NT2/D1 (cell line): ENCODE measurements at regions not wholly inside any gene's neighbourhood (a gene's known extent, or its start where the extent isn't known, plus 50 kb on each side); places are given as distances from the start of the nearest gene placed in this dataset.

ENCODE experiments used
- DNase-seq: peaks from one replicate; pipeline ENCODE4 v3.0.0-alpha.2; 2011; ENCODE audit warnings: low read depth, low spot score
- H3K27me3 ChIP-seq: 2 replicates; pipeline ENCODE4 v1.6.0; 2011; ENCODE audit warnings: mild to moderate bottlenecking; ENCODE audit not compliant: insufficient read length, insufficient read depth
- H3K36me3 ChIP-seq: 2 replicates; pipeline ENCODE4 v1.6.1; 2011; ENCODE audit warnings: mild to moderate bottlenecking, low read length, mixed read lengths; ENCODE audit not compliant: insufficient read depth, insufficient read length
- H3K4me1 ChIP-seq: 2 replicates; pipeline ENCODE4 v1.5.1; 2011; ENCODE audit not compliant: insufficient read depth, insufficient read length
- H3K4me3 ChIP-seq: 2 replicates; pipeline ENCODE4 v1.5.1; 2011; ENCODE audit warnings: low read depth; ENCODE audit not compliant: insufficient read length
- H3K9ac ChIP-seq: 2 replicates; pipeline ENCODE4 v1.6.0; 2011; ENCODE audit warnings: low read depth; ENCODE audit not compliant: insufficient read length
- H3K9me3 ChIP-seq: 2 replicates; pipeline ENCODE4 v1.5.1; 2011; ENCODE audit warnings: mild to moderate bottlenecking, low read length; ENCODE audit not compliant: insufficient read depth
- SUZ12 ChIP-seq: IDR thresholded peaks from 2 replicates; pipeline ENCODE4 v1.6.1; 2011; ENCODE audit not compliant: insufficient read length, insufficient read depth; ENCODE audit errors: extremely low read depth
- YY1 ChIP-seq: IDR thresholded peaks from 2 replicates; pipeline ENCODE4 v1.6.1; 2011; ENCODE audit not compliant: insufficient read length, insufficient read depth
- ZNF274 ChIP-seq: IDR thresholded peaks from 2 replicates; pipeline ENCODE4 v1.6.1; 2011; ENCODE audit warnings: mild to moderate bottlenecking, low read depth, low read length

DNA sequence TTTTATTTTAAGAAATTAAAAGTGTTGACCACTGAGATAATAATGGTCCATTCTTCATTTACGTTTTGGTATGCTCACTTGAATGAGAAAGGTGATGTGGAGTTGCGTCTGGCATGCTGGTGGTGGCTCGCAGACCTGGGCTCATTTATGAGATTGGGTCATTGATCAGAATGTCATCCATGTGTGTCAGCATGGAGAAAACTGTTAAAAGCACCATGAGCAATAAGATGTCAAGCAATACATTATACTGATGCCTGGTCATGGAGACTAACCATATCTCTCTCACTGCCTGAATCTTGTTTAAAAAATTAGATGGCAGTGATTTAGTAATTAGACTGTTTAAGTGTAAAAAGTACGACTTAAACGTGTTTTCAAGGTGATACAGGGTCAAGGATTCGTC is 503.4 kb upstream of the SEMA6D start:
- no peak for TF ChIP-seq YY1
- Histone ChIP-seq H3K9me3 (no peaks in the 10 kb centered on the region), H3K36me3 (no peaks in the 10 kb centered on the region), H3K4me1 (no peaks in the 10 kb centered on the region), H3K27me3 (no peaks in the 10 kb centered on the region), H3K9ac (no peak overlapping the region), H3K4me3 (no peak overlapping the region)
- no peak for DNase-seq

GRCh38 chr15:47218295-47218694 is 499.0 kb upstream of the SEMA6D start:
- H3K27me3 ChIP-seq: no peaks in the 10 kb centered on the region
- no peaks in the 10 kb centered on the region for H3K9me3 ChIP-seq
- no peaks in the 10 kb centered on the region for H3K36me3 ChIP-seq
- H3K4me1 ChIP-seq: no peaks in the 10 kb centered on the region
- H3K9ac ChIP-seq: no peak overlapping the region
- DNase-seq: no peak
- TF ChIP-seq SUZ12 (no peak), YY1 (no peak), ZNF274 (no peak)
- H3K4me3 ChIP-seq: no peak overlapping the region

DNA sequence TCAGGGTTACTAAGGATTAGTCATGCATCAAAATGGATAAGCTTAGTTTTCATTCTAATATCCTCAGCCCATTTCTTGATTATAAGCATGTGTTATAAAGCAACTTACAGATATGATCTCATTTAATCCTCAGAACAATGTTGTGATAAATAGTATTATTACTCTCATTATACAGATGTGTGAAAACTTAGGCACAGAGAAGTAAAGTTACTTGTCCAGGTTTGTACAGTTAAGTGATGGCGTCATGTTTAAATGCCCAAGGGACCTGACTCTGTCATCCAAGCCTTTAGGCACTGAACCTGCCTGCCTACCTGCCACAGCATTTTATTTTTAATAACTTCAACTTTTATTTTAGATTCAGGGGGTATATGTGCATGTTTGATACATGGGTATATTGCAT is 472.9 kb upstream of the SEMA6D start:
- DNase-seq: no peak
- H3K4me1 ChIP-seq: no peaks in the 10 kb centered on the region
- no peak overlapping the region for H3K4me3 ChIP-seq
- no peak overlapping the region for H3K9ac ChIP-seq
- TF ChIP-seq YY1 (no peak), SUZ12 (no peak), ZNF274 (no peak)
- H3K27me3 ChIP-seq: no peaks in the 10 kb centered on the region
- no peaks in the 10 kb centered on the region for H3K36me3 ChIP-seq
- H3K9me3 ChIP-seq: no peaks in the 10 kb centered on the region

GRCh38 chr15:47246317-47246716 is 471.0 kb upstream of the SEMA6D start:
- Histone ChIP-seq H3K27me3 (no peaks in the 10 kb centered on the region), H3K4me1 (no peaks in the 10 kb centered on the region), H3K9ac (no peak overlapping the region), H3K36me3 (no peaks in the 10 kb centered on the region), H3K9me3 (no peaks in the 10 kb centered on the region), H3K4me3 (no peak overlapping the region)
- DNase-seq: no peak
- TF ChIP-seq YY1 (no peak), SUZ12 (no peak), ZNF274 (no peak)

- TF ChIP-seq ZNF274 (no peak), YY1 (no peak), SUZ12 (no peak)
- no peaks in the 10 kb centered on the region for H3K27me3 ChIP-seq
- no peak for DNase-seq
- no peaks in the 10 kb centered on the region for H3K9me3 ChIP-seq
- H3K9ac ChIP-seq: no peak overlapping the region
- H3K4me1 ChIP-seq: no peaks in the 10 kb centered on the region
- H3K4me3 ChIP-seq: no peak overlapping the region
- no peaks in the 10 kb centered on the region for H3K36me3 ChIP-seq
Measured at GRCh38 chr15:47258521-47258920, 458.8 kb upstream of the SEMA6D start.

GRCh38 chr15:47265686-47266085 is 451.6 kb upstream of the SEMA6D start:
- TF ChIP-seq SUZ12: no peak
- no peak for TF ChIP-seq YY1
- TF ChIP-seq ZNF274: no peak
- Histone ChIP-seq H3K27me3 (no peaks in the 10 kb centered on the region), H3K36me3 (no peaks in the 10 kb centered on the region)

DNA sequence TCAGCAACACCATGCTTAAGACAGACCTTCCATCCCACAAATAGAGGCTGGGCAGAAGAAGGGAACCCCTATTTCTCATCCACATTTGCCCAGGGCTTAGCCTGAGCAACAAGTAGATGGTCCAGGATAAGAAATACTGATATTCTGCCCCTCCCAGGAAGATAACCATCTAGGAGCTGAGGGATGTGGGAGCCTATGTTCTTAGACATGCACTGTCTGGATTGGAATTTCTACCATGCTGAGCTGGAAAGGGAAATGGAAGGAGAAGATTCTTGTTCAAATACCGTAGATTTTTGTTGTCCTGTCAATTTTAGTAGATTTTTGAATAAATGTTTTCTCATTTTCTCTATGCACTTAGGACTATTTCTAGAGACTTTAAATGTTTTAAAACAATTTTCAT is 450.7 kb upstream of the SEMA6D start:
- no peaks in the 10 kb centered on the region for H3K27me3 ChIP-seq
- no peak overlapping the region for H3K4me3 ChIP-seq
- TF ChIP-seq SUZ12: no peak
- no peak for TF ChIP-seq ZNF274
- TF ChIP-seq YY1: no peak
- no peaks in the 10 kb centered on the region for H3K9me3 ChIP-seq
- H3K9ac ChIP-seq: no peak overlapping the region
- H3K4me1 ChIP-seq: no peaks in the 10 kb centered on the region
- H3K36me3 ChIP-seq: no peaks in the 10 kb centered on the region
- DNase-seq: no peak

More at GRCh38 chr15:47265686-47266085, 451.6 kb upstream of the SEMA6D start:
- Histone ChIP-seq H3K4me3 (no peak overlapping the region), H3K9me3 (no peaks in the 10 kb centered on the region), H3K9ac (no peak overlapping the region), H3K4me1 (no peaks in the 10 kb centered on the region)
- DNase-seq: no peak

DNA sequence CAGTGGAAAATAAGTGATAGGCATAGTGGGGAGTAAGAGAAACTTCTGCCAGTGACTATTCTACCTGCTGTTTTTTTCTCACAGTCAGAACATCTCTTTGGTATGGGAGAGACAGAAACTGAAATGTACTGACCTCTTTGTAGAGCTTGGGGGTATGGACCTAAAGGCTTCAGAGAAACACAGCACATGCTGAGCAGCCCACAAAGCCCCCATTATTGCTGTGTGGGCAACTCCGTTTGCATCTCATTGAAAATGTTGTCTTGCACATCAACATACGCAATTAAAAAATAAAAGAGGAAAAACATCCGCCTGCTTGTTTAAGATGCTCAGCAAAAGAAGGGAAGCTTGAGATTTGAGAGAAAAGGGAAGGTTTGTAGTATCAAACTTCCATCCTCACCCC is 443.4 kb upstream of the SEMA6D start:
- TF ChIP-seq ZNF274: no peak
- peaks cover 9% of the 10 kb centered on the region for H3K9me3 ChIP-seq
- no peaks in the 10 kb centered on the region for H3K27me3 ChIP-seq
- DNase-seq: no peak
- no peak overlapping the region for H3K9ac ChIP-seq
- no peak overlapping the region for H3K4me3 ChIP-seq
- no peaks in the 10 kb centered on the region for H3K4me1 ChIP-seq
- H3K36me3 ChIP-seq: no peaks in the 10 kb centered on the region
